Uterus (tissue), 2 donors: ENCODE measurements at regions not wholly inside any gene's neighbourhood (a gene's known extent, or its start where the extent isn't known, plus 50 kb on each side); places are given as distances from the start of the nearest gene placed in this dataset.

Experiments
- CTCF ChIP-seq, 4 experiments: fragments of 200-600 bp in 2 of 4; fragments of 450-650 bp in 2 of 4; sonication (generic) in 2 of 4; IDR thresholded peaks; one replicate each; pipeline ENCODE4 v1.5.1; 2016 to 2019; ENCODE audit warnings: antibody characterized with exemption in 4 of 4, mild to moderate bottlenecking in 2 of 4, moderate library complexity in 1 of 4
- POLR2A ChIP-seq, 2 donors: fragments of 450-650 bp; IDR thresholded peaks; one replicate each; pipeline ENCODE4 v1.6.1; 2016; ENCODE audit warnings: antibody characterized with exemption in 2 of 2, mild to moderate bottlenecking in 1 of 2, moderate library complexity in 1 of 2

GRCh38 chr5:119301906-119302305 is 53.9 kb upstream of the TNFAIP8 start:
- no peak for TF ChIP-seq CTCF (IDR thresholded peaks at IDR 0.05)
- no peak for TF ChIP-seq POLR2A (IDR thresholded peaks at IDR 0.05)
